Thoracic aorta (tissue), 2 donors: ENCODE measurements at regions not wholly inside any gene's neighbourhood (a gene's known extent, or its start where the extent isn't known, plus 50 kb on each side); places are given as distances from the start of the nearest gene placed in this dataset.

ENCODE experiments used
- ATAC-seq: fragments of 150-250 bp; one replicate; pipeline ENCODE4 v1.8.0; 2017; ENCODE audit warnings: low read depth; ENCODE audit not compliant: insufficient number of reproducible peaks, low FRiP score
- DNase-seq: peaks from one replicate; pipeline ENCODE4 v3.0.0-alpha.2; 2020; ENCODE audit warnings: low spot score
- H3K27ac ChIP-seq, 2 donors: fragments of 200-600 bp; sonication (generic); 1 replicate in 1 of 2; 2 replicates in 1 of 2; pipeline ENCODE4 v1.5.1; 2016; ENCODE audit warnings: mild to moderate bottlenecking in 2 of 2, moderate library complexity in 2 of 2
- H3K27me3 ChIP-seq: fragments of 200-600 bp; sonication (generic); replicated peaks from 2 replicates; pipeline ENCODE4 v1.6.0; 2016; ENCODE audit warnings: mild to moderate bottlenecking; ENCODE audit not compliant: insufficient read depth
- H3K36me3 ChIP-seq: fragments of 200-600 bp; sonication (generic); one replicate; pipeline ENCODE4 v1.5.1; 2016
- H3K4me1 ChIP-seq, 2 donors: fragments of 200-600 bp; sonication (generic); 1 replicate in 1 of 2; 2 replicates in 1 of 2; pipeline versions ENCODE4 v1.5.1 to v1.6.0; 2016; ENCODE audit warnings: low read depth in 2 of 2, mild to moderate bottlenecking in 1 of 2; ENCODE audit not compliant: control insufficient read depth in 1 of 2
- H3K4me3 ChIP-seq: fragments of 200-600 bp; sonication (generic); 2 replicates; pipeline ENCODE4 v1.5.1; 2016; ENCODE audit warnings: mild to moderate bottlenecking
- H3K9me3 ChIP-seq: fragments of 200-600 bp; sonication (generic); 2 replicates; pipeline ENCODE4 v1.5.1; 2016
- CTCF ChIP-seq: fragments of 200-600 bp; sonication (generic); IDR thresholded peaks from one replicate; pipeline ENCODE4 v1.5.1; 2019; ENCODE audit warnings: antibody characterized with exemption

- Histone ChIP-seq H3K9me3 (no peaks in the 10 kb centered on the region), H3K4me1 (no peaks in the 10 kb centered on the region), H3K36me3 (no peaks in the 10 kb centered on the region), H3K27ac (no peak overlapping the region), H3K27me3 (no peaks in the 10 kb centered on the region), H3K4me3 (no peak overlapping the region)
- ATAC-seq (no peak), DNase-seq (no peak)
- TF ChIP-seq CTCF: no peak
These were observed 862.2 kb upstream of the DPPA4 start for GRCh38 chr3:110199588-110199943.

GRCh38 chr3:110210086-110210660, 861.4 kb upstream of the NECTIN3 start:
- Histone ChIP-seq H3K27ac (no peak overlapping the region), H3K4me3 (no peak overlapping the region), H3K36me3 (no peaks in the 10 kb centered on the region), H3K4me1 (no peaks in the 10 kb centered on the region), H3K27me3 (no peaks in the 10 kb centered on the region), H3K9me3 (no peaks in the 10 kb centered on the region)
- TF ChIP-seq CTCF: no peak
- DNase-seq (no peak), ATAC-seq (no peak)

- Histone ChIP-seq H3K36me3 (no peaks in the 10 kb centered on the region), H3K4me3 (no peak overlapping the region), H3K9me3 (no peaks in the 10 kb centered on the region), H3K4me1 (no peaks in the 10 kb centered on the region), H3K27ac (no peak overlapping the region), H3K27me3 (no peaks in the 10 kb centered on the region)
- no peak for TF ChIP-seq CTCF
- DNase-seq: no peak
- ATAC-seq: no peak
These were observed 845.0 kb upstream of the NECTIN3 start for GRCh38 chr3:110226645-110227044.

GRCh38 chr3:110227991-110228390, 843.6 kb upstream of the NECTIN3 start:
- Histone ChIP-seq H3K4me1 (no peaks in the 10 kb centered on the region), H3K36me3 (no peaks in the 10 kb centered on the region), H3K9me3 (no peaks in the 10 kb centered on the region), H3K27me3 (no peaks in the 10 kb centered on the region), H3K4me3 (no peak overlapping the region), H3K27ac (no peak overlapping the region)
- ATAC-seq (no peak), DNase-seq (no peak)
- no peak for TF ChIP-seq CTCF

- no peak for ATAC-seq
These were observed 836.8 kb upstream of the NECTIN3 start for GRCh38 chr3:110234831-110235230.

More at GRCh38 chr3:110234831-110235230, 836.8 kb upstream of the NECTIN3 start:
- H3K27ac ChIP-seq: no peak overlapping the region
- H3K4me3 ChIP-seq: no peak overlapping the region
- H3K27me3 ChIP-seq: no peaks in the 10 kb centered on the region
- H3K36me3 ChIP-seq: no peaks in the 10 kb centered on the region
- TF ChIP-seq CTCF: no peak
- no peak for DNase-seq
- H3K9me3 ChIP-seq: no peaks in the 10 kb centered on the region
- no peaks in the 10 kb centered on the region for H3K4me1 ChIP-seq
